GM12878 (cell line): ENCODE measurements at regions not wholly inside any gene's neighbourhood (a gene's known extent, or its start where the extent isn't known, plus 50 kb on each side); places are given as distances from the start of the nearest gene placed in this dataset.
A peak's percentile ranks its signal among the peaks of the same experiment; 100 is the strongest.

Source experiments
- CEBPB ChIP-seq, 2 experiments: fragments of 150-350 bp in 1 of 2; IDR thresholded peaks; 2 replicates each; pipeline ENCODE4 v1.6.1; 2012 to 2014; ENCODE audit warnings: low read depth in 2 of 2, low read length in 2 of 2, borderline replicate concordance in 1 of 2, inconsistent platforms in 1 of 2
- CHD2 ChIP-seq: IDR thresholded peaks from 2 replicates; pipeline ENCODE4 v1.6.1; 2011; ENCODE audit warnings: low read depth, low read length, improper control_type of control experiment, borderline replicate concordance
- CTCF ChIP-seq, 3 experiments: IDR thresholded peaks in 2 of 3; conservative IDR thresholded peaks in 1 of 3; 2 replicates each; pipeline ENCODE4 v1.5.1; 2011; ENCODE audit warnings: low read depth in 3 of 3, low read length in 3 of 3, mild to moderate bottlenecking in 3 of 3, control low read depth in 2 of 3, moderate library complexity in 2 of 3, inconsistent platforms in 1 of 3, mixed read lengths in 1 of 3; ENCODE audit not compliant: control insufficient read depth in 2 of 3, insufficient read depth in 1 of 3; ENCODE audit errors: extremely low read depth in 1 of 3
- EZH2 ChIP-seq: IDR thresholded peaks from 2 replicates; pipeline ENCODE4 v1.6.1; 2012; ENCODE audit warnings: low read depth, mild to moderate bottlenecking, control low read depth, inconsistent platforms, low read length, borderline replicate concordance; ENCODE audit not compliant: control insufficient read depth
- MYC ChIP-seq: IDR thresholded peaks from 2 replicates; pipeline ENCODE4 v1.6.1; 2011; ENCODE audit warnings: mild to moderate bottlenecking, low read length, moderate library complexity, inconsistent platforms; ENCODE audit not compliant: insufficient read depth, insufficient replicate concordance, insufficient read length, severe bottlenecking
- NFIC ChIP-seq: IDR thresholded peaks from 2 replicates; pipeline ENCODE4 v1.6.1; 2012; ENCODE audit warnings: low read depth, mild to moderate bottlenecking, inconsistent platforms, low read length, moderate library complexity
- NR2C2 ChIP-seq: IDR thresholded peaks from 2 replicates; pipeline ENCODE4 v1.6.1; 2011; ENCODE audit warnings: borderline replicate concordance, low read depth; ENCODE audit not compliant: control insufficient read depth, insufficient read length
- NR2F1 ChIP-seq: fragments of 450-650 bp; conservative IDR thresholded peaks from 2 replicates; pipeline ENCODE4 v1.6.1; 2017; ENCODE audit warnings: mild to moderate bottlenecking
- POLR2A ChIP-seq: IDR thresholded peaks from 2 replicates; pipeline ENCODE4 v1.6.1; 2011; ENCODE audit warnings: low read depth, mild to moderate bottlenecking, low read length
- REST ChIP-seq: IDR thresholded peaks from 2 replicates; pipeline ENCODE4 v1.6.1; 2012; ENCODE audit warnings: mild to moderate bottlenecking, low read depth, low read length
- SP1 ChIP-seq: IDR thresholded peaks from one replicate; pipeline ENCODE4 v1.6.1; 2011; ENCODE audit warnings: low read depth, low read length
- SUZ12 ChIP-seq: fragments of 200-600 bp; sonication (generic); IDR thresholded peaks from one replicate; pipeline ENCODE4 v1.6.1; 2018; ENCODE audit warnings: antibody characterized with exemption, mild to moderate bottlenecking; ENCODE audit not compliant: unreplicated experiment
- USF2 ChIP-seq: IDR thresholded peaks from 2 replicates; pipeline ENCODE4 v1.6.1; 2011; ENCODE audit warnings: low read depth, low read length, improper control_type of control experiment, borderline replicate concordance
- ZNF384 ChIP-seq: IDR thresholded peaks from 2 replicates; pipeline ENCODE4 v1.6.1; 2012; ENCODE audit warnings: low read depth, mild to moderate bottlenecking, low read length, improper control_type of control experiment, borderline replicate concordance

GRCh38 chr1:233512538-233512937 is 101.4 kb upstream of the KCNK1 start:
- no peak for TF ChIP-seq SP1
- TF ChIP-seq SUZ12 = no peak
- no peak for TF ChIP-seq POLR2A
- no peak for TF ChIP-seq MYC
- no peak for TF ChIP-seq CTCF (IDR thresholded peaks at IDR 0.05 in 2 of 3, conservative IDR thresholded peaks at IDR 0.05 in 1 of 3; ENCODE audit: control insufficient read depth in 2 of 3, extremely low read depth in 1 of 3, insufficient read depth in 1 of 3, low read depth in 3 of 3, low read length in 3 of 3)
- TF ChIP-seq ZNF384 = no peak
- peak; percentile 55; the same call in 1 of the 2 replicates for TF ChIP-seq NFIC
- TF ChIP-seq NR2C2 = no peak
- no peak for TF ChIP-seq NR2F1
- no peak for TF ChIP-seq EZH2
- TF ChIP-seq CEBPB (IDR thresholded peaks at IDR 0.05; ENCODE audit: borderline replicate concordance in 1 of 2, low read depth in 2 of 2, low read length in 2 of 2) = no peak
- TF ChIP-seq CHD2 = no peak
- no peak for TF ChIP-seq USF2
- TF ChIP-seq REST = no peak
